IgD-negative memory B cell (primary cell): ENCODE measurements at regions not wholly inside any gene's neighbourhood (a gene's known extent, or its start where the extent isn't known, plus 50 kb on each side); places are given as distances from the start of the nearest gene placed in this dataset.
A peak's percentile ranks its signal among the peaks of the same experiment; 100 is the strongest.
"Not testable (repeated sequence)": the region's sequence is repeated elsewhere in the genome, so short reads cannot be mapped to it uniquely, and the experiment has no call there.

Experiments
- H3K27ac Mint-ChIP-seq, 3 donors: one replicate each; pipeline ENCODE4 v1.8.0; 2020 to 2022; ENCODE audit warnings: mild to moderate bottlenecking in 3 of 3, mixed read lengths in 3 of 3, moderate library complexity in 1 of 3
- H3K27me3 Mint-ChIP-seq: one replicate; pipeline ENCODE4 v1.8.0; 2021; ENCODE audit warnings: mixed read lengths
- H3K36me3 Mint-ChIP-seq: one replicate; pipeline ENCODE4 v1.8.0; 2020; ENCODE audit warnings: mild to moderate bottlenecking, mixed read lengths
- H3K4me1 Mint-ChIP-seq, 3 donors: one replicate each; pipeline ENCODE4 v1.8.0; 2020 to 2022; ENCODE audit warnings: mixed read lengths in 3 of 3, mild to moderate bottlenecking in 1 of 3
- H3K4me3 Mint-ChIP-seq, 4 donors: one replicate each; pipeline ENCODE4 v1.8.0; 2020 to 2022; ENCODE audit warnings: mild to moderate bottlenecking in 4 of 4, mixed read lengths in 4 of 4, moderate library complexity in 3 of 4
- H3K9me3 Mint-ChIP-seq, 3 donors: one replicate each; pipeline ENCODE4 v1.8.0; 2020 to 2021; ENCODE audit warnings: mixed read lengths in 3 of 3, mild to moderate bottlenecking in 1 of 3

- H3K9me3 Mint-ChIP-seq = no peaks in the 10 kb centered on the region
- no peak overlapping the region for H3K27ac Mint-ChIP-seq
- no peaks in the 10 kb centered on the region for H3K27me3 Mint-ChIP-seq
- no peak overlapping the region for H3K4me3 Mint-ChIP-seq
- H3K4me1 Mint-ChIP-seq = peaks cover 0 to 8% (median 5%) of the 10 kb centered on the region in 3 donors
- H3K36me3 Mint-ChIP-seq = no peaks in the 10 kb centered on the region
These were observed 155.8 kb upstream of the FNDC3A start for GRCh38 chr13:48819899-48820298.

GRCh38 chr13:48823526-48823925 is 152.2 kb upstream of the FNDC3A start:
- H3K27ac Mint-ChIP-seq, H3K4me3 Mint-ChIP-seq, H3K36me3 Mint-ChIP-seq, H3K4me1 Mint-ChIP-seq: not testable (repeated sequence)
- H3K27me3 Mint-ChIP-seq = peaks cover 12% of the 10 kb centered on the region
- H3K9me3 Mint-ChIP-seq = peaks cover 6 to 15% (median 12%) of the 10 kb centered on the region in 3 donors

GRCh38 chr13:48826039-48826438 is 149.7 kb upstream of the FNDC3A start:
- H3K36me3 Mint-ChIP-seq = no peaks in the 10 kb centered on the region
- no peak overlapping the region for H3K4me3 Mint-ChIP-seq
- peaks cover 6 to 15% (median 12%) of the 10 kb centered on the region in 3 donors for H3K9me3 Mint-ChIP-seq
- peaks cover 7 to 12% (median 11%) of the 10 kb centered on the region in 3 donors for H3K4me1 Mint-ChIP-seq
- H3K27me3 Mint-ChIP-seq = peaks cover 14% of the 10 kb centered on the region
- no peak overlapping the region for H3K27ac Mint-ChIP-seq

DNA sequence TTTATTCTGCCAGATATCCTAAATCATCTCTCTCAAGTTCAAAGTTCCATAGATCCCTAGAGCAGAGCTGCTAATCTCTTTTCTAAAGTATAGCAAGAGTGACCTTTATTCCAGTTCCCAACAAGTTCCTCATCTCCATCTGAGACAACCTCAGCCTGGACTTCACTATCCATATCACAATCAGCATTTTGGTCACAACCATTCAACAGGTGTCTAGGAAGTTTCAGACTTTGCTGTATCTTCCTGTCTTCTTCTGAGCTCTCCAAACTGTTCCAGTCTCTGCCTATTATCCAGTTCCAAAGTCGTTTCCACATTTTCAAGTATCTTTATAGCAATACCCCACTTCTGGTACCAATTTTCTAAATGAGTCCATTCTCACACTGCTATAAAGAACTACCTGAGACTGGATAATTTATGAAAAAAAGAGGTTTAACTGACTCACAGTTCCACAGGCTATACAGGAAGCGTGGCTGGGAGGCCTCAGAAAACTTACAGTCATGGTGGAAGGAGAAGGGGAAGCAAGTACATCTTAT is 148.7 kb upstream of the FNDC3A start:
- H3K36me3 Mint-ChIP-seq = not testable (repeated sequence)

GRCh38 chr13:48827709-48828108 is 148.0 kb upstream of the FNDC3A start:
- Mint-ChIP-seq H3K27ac (no peak overlapping the region), H3K9me3 (peaks cover 6 to 19% (median 15%) of the 10 kb centered on the region in 3 donors)

More for the DNA sequence above, 148.7 kb upstream of the FNDC3A start:
- peaks cover 7 to 12% (median 11%) of the 10 kb centered on the region in 3 donors for H3K4me1 Mint-ChIP-seq
- not testable (repeated sequence) for H3K27ac Mint-ChIP-seq, H3K4me3 Mint-ChIP-seq
- H3K27me3 Mint-ChIP-seq = peaks cover 14% of the 10 kb centered on the region
- H3K9me3 Mint-ChIP-seq = peaks cover 6 to 15% (median 13%) of the 10 kb centered on the region in 3 donors

GRCh38 chr13:48828962-48829411 is 146.7 kb upstream of the FNDC3A start:
- H3K27ac Mint-ChIP-seq = no peak overlapping the region
- no peaks in the 10 kb centered on the region for H3K36me3 Mint-ChIP-seq
- H3K4me1 Mint-ChIP-seq = peaks cover 7 to 12% (median 11%) of the 10 kb centered on the region in 3 donors
- peaks cover 14% of the 10 kb centered on the region for H3K27me3 Mint-ChIP-seq
- H3K4me3 Mint-ChIP-seq = peak overlapping the region in 2 of 4 donors; percentile 19 to 43
- peaks cover 6 to 23% (median 15%) of the 10 kb centered on the region in 3 donors for H3K9me3 Mint-ChIP-seq

More at GRCh38 chr13:48827709-48828108, 148.0 kb upstream of the FNDC3A start:
- Mint-ChIP-seq H3K4me3 (no peak overlapping the region), H3K27me3 (peaks cover 14% of the 10 kb centered on the region), H3K4me1 (peaks cover 7 to 12% (median 11%) of the 10 kb centered on the region in 3 donors), H3K36me3 (no peaks in the 10 kb centered on the region)

DNA sequence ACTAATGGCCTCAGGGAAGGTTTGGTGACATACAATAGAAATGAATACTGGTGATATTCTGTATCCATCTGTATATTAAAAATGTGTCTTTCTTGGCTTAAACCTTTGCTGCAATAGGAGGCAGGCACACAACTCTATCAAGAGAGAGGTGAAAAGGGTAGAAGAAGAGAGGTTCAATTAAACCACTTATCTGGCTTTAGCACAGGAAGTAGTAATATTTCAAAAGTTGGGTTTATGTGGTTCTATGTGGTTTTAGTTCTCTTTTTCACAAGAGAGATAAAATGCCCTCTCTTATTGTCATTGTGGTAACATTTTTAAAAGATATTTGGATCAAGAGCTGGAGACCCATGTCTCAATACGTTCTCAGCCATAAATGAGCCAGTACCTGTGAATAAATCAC is 146.2 kb upstream of the FNDC3A start:
- peaks cover 14% of the 10 kb centered on the region for H3K27me3 Mint-ChIP-seq
- H3K4me3 Mint-ChIP-seq = peak overlapping the region in 2 of 4 donors; percentile 19 to 43
- peaks cover 6 to 28% (median 15%) of the 10 kb centered on the region in 3 donors for H3K9me3 Mint-ChIP-seq
- H3K4me1 Mint-ChIP-seq = peaks cover 7 to 12% (median 11%) of the 10 kb centered on the region in 3 donors
- no peaks in the 10 kb centered on the region for H3K36me3 Mint-ChIP-seq
- H3K27ac Mint-ChIP-seq = no peak overlapping the region

- H3K27ac Mint-ChIP-seq = no peak overlapping the region
- peaks cover 7 to 12% (median 11%) of the 10 kb centered on the region in 3 donors for H3K4me1 Mint-ChIP-seq
- no peak overlapping the region for H3K4me3 Mint-ChIP-seq
- no peaks in the 10 kb centered on the region for H3K36me3 Mint-ChIP-seq
- H3K27me3 Mint-ChIP-seq = peaks cover 13% of the 10 kb centered on the region
- peaks cover 8 to 28% (median 15%) of the 10 kb centered on the region in 3 donors for H3K9me3 Mint-ChIP-seq
These were observed 144.5 kb upstream of the FNDC3A start for GRCh38 chr13:48831248-48831647.

DNA sequence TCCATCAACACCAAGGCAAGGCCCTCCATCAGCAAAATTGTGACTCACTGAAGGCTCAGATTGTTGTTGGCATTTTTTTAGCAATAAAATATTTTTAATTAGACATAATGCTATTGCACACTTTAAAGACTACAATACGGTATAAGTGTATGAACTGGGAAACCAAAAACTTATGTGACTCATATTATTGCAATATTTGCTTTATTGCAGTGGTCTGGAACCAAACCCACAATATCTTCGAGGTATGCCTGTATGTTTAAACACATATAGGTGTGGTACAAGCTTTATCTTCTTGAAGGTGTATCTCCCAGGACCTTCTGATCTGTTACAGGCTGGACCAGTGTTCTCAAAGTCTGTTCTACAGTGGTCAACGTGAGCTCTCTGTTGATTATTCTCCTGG is 142.3 kb upstream of the FNDC3A start:
- Mint-ChIP-seq H3K4me3 (no peak overlapping the region), H3K27me3 (peaks cover 11% of the 10 kb centered on the region), H3K27ac (no peak overlapping the region), H3K4me1 (peaks cover 7 to 12% (median 11%) of the 10 kb centered on the region in 3 donors), H3K36me3 (no peaks in the 10 kb centered on the region), H3K9me3 (peaks cover 2 to 16% (median 2%) of the 10 kb centered on the region in 3 donors)

DNA sequence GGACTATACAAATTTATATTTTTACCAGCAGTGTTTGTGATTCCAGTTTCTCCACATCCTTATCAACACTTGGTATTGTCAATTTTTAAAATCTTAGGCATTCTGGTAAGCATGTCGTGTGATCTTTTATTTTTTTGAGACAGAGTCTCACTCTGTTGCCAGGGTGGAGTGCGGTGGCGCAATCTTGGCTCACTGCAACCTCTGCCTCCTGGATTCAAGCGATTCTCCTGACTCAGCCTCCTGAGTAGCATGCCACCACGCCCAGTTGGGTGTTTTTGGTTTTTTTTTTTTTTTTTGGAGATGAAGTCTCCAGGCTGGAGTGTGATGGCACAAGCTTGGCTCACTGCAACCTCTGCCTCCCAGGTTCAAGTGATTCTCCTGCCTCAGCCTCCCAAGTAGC is 140.4 kb upstream of the FNDC3A start:
- H3K27ac Mint-ChIP-seq, H3K27me3 Mint-ChIP-seq, H3K36me3 Mint-ChIP-seq, H3K4me1 Mint-ChIP-seq, H3K4me3 Mint-ChIP-seq: not testable (repeated sequence)
- H3K9me3 Mint-ChIP-seq = peaks cover 2 to 16% (median 2%) of the 10 kb centered on the region in 3 donors

GRCh38 chr13:48838193-48838973 is 137.3 kb upstream of the FNDC3A start:
- Mint-ChIP-seq H3K9me3 (peaks cover 2 to 9% (median 2%) of the 10 kb centered on the region in 3 donors), H3K4me3 (no peak overlapping the region), H3K27me3 (peaks cover 9% of the 10 kb centered on the region), H3K36me3 (no peaks in the 10 kb centered on the region), H3K4me1 (no peaks in the 10 kb centered on the region), H3K27ac (no peak overlapping the region)

- H3K36me3 Mint-ChIP-seq = no peaks in the 10 kb centered on the region
- H3K9me3 Mint-ChIP-seq = peaks cover 2 to 3% (median 2%) of the 10 kb centered on the region in 3 donors
- H3K27ac Mint-ChIP-seq = no peak overlapping the region
- no peak overlapping the region for H3K4me3 Mint-ChIP-seq
- peaks cover 9% of the 10 kb centered on the region for H3K27me3 Mint-ChIP-seq
- H3K4me1 Mint-ChIP-seq = no peaks in the 10 kb centered on the region
These were observed 136.5 kb upstream of the FNDC3A start for GRCh38 chr13:48839171-48839570.

GRCh38 chr13:48840366-48840765 is 135.3 kb upstream of the FNDC3A start:
- H3K36me3 Mint-ChIP-seq = no peaks in the 10 kb centered on the region
- H3K4me3 Mint-ChIP-seq = no peak overlapping the region
- H3K27me3 Mint-ChIP-seq = peaks cover 9% of the 10 kb centered on the region
- no peaks in the 10 kb centered on the region for H3K4me1 Mint-ChIP-seq
- H3K27ac Mint-ChIP-seq = no peak overlapping the region
- H3K9me3 Mint-ChIP-seq = no peaks in the 10 kb centered on the region

- Mint-ChIP-seq H3K9me3 (no peaks in the 10 kb centered on the region), H3K27me3 (peaks cover 3% of the 10 kb centered on the region), H3K36me3 (no peaks in the 10 kb centered on the region), H3K4me3 (no peak overlapping the region), H3K27ac (no peak overlapping the region), H3K4me1 (no peaks in the 10 kb centered on the region)
These were observed 133.4 kb upstream of the FNDC3A start for GRCh38 chr13:48842316-48842715.

DNA sequence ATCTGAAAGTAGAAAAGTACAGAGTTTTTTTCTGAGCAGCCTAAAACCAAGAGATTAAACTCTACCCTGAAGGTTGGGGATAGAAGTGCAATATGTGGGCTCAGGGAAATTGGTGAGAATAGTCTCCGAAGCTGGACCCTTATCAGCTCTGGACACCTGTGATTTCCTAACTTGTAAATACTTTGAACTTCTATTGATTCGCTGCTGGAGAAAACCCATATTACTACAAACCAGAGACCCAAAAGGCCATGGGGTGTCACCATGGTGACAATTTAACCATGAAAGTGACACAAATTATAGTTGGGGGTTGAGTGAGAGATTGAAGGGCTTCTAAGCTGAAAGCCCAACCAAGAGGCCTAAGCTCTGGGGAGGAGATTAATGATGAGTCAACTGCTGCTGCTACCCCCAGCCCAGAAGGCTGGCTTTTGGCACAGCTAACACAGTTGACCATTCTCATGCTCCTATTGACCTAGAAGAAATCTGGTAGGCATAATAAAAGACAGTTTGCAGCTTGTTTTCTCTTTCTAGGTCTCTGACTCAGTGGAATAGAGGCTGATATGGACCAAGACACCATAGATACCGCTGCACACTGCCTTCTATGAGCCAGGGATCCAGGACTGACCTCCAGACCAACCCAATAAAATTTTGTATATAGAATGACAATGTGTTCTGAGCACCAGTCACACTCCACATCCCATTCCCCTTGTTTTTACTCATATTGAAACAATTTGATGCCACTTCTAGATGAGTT is 131.9 kb upstream of the FNDC3A start:
- no peaks in the 10 kb centered on the region for H3K4me1 Mint-ChIP-seq
- no peaks in the 10 kb centered on the region for H3K27me3 Mint-ChIP-seq
- no peaks in the 10 kb centered on the region for H3K36me3 Mint-ChIP-seq
- H3K27ac Mint-ChIP-seq = no peak overlapping the region
- no peaks in the 10 kb centered on the region for H3K9me3 Mint-ChIP-seq
- no peak overlapping the region for H3K4me3 Mint-ChIP-seq
